Osteoblast (primary cell): ENCODE measurements at regions not wholly inside any gene's neighbourhood (a gene's known extent, or its start where the extent isn't known, plus 50 kb on each side); places are given as distances from the start of the nearest gene placed in this dataset.

Experiments
- DNase-seq: peaks from one replicate; pipeline ENCODE4 v3.0.0; 2011; ENCODE audit warnings: low spot score, mixed read lengths; ENCODE audit not compliant: insufficient read length; ENCODE audit errors: missing footprints
- H2AFZ ChIP-seq: 2 replicates; pipeline ENCODE4 v1.6.0; 2011; ENCODE audit warnings: mild to moderate bottlenecking, low read length
- H3K27ac ChIP-seq: 2 replicates; pipeline ENCODE4 v1.5.1; 2011; ENCODE audit warnings: mild to moderate bottlenecking, low read depth, low read length, moderate library complexity
- H3K27me3 ChIP-seq: 2 replicates; pipeline ENCODE4 v1.6.0; 2012; ENCODE audit warnings: mild to moderate bottlenecking, control low read depth, inconsistent platforms, low read length, moderate library complexity; ENCODE audit not compliant: insufficient read depth
- H3K36me3 ChIP-seq: 2 replicates; pipeline ENCODE4 v1.5.1; 2011; ENCODE audit warnings: mild to moderate bottlenecking, low read length, control low read depth, moderate library complexity; ENCODE audit not compliant: insufficient read depth
- H3K4me1 ChIP-seq: 2 replicates; pipeline ENCODE4 v1.5.1; 2011; ENCODE audit warnings: mild to moderate bottlenecking, low read length, control low read depth, moderate library complexity; ENCODE audit not compliant: insufficient read depth
- H3K4me2 ChIP-seq: 2 replicates; pipeline ENCODE4 v1.6.0; 2011; ENCODE audit warnings: mild to moderate bottlenecking, low read length; ENCODE audit not compliant: insufficient read depth
- H3K4me3 ChIP-seq: fragments of 200-600 bp; sonication (generic); 3 replicates; pipeline ENCODE4 v1.5.1; 2012; ENCODE audit warnings: mild to moderate bottlenecking, low read length, inconsistent platforms; ENCODE audit not compliant: insufficient read depth
- H3K79me2 ChIP-seq: 2 replicates; pipeline ENCODE4 v1.6.0; 2012; ENCODE audit warnings: mild to moderate bottlenecking, low read length, control low read depth, inconsistent platforms; ENCODE audit not compliant: insufficient read depth
- H3K9me3 ChIP-seq: 2 replicates; pipeline ENCODE4 v1.5.1; 2011; ENCODE audit warnings: low read depth, low read length, control low read depth
- H4K20me1 ChIP-seq: 2 replicates; pipeline ENCODE4 v1.6.0; 2012; ENCODE audit warnings: mild to moderate bottlenecking, low read length, control low read depth; ENCODE audit not compliant: insufficient read depth
- TF ChIP-seq, protein P1 (sequence below): IDR thresholded peaks from 2 replicates; pipeline ENCODE4 v1.5.1; 2011; ENCODE audit warnings: mild to moderate bottlenecking, low read depth, low read length, moderate library complexity; ENCODE audit errors: extremely low read depth

DNA sequence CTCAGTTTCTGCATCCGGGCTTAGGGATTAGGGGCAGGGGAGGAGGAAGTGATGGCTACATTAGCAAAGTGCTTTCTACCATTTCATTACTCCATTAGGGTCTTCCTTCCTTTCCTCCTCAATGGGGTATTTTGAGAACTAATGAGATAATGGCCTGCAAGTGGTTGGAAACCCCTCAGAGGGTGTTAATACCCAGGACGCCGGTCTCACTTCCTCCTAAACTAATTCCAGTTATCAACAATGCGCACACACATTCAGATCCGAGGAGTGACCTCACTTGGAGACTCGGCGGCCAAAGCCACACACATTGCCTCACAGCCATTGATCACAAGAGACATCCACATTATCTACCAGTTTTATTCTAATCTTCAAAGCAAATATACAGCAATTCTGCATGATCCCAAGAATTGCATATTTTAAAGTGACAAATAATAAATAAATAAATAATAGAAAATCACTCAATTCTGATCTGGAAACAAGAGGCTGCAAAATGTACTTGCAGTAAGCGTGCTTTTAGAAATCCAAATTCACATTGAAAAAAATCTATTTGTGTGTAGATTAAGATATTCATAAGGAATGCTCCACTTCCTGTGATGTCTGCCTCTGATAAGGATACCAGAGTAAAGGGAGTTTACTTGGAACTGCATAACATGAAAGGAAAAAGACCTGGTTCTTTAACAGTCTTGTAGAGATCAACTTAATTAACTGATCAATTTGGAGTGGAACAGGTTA, 329.1 kb downstream of the FBXW7 start:
- no peaks in the 10 kb centered on the region for H3K36me3 ChIP-seq
- H3K4me2 ChIP-seq, result no peak overlapping the region
- H3K9me3 ChIP-seq, result no peaks in the 10 kb centered on the region
- TF ChIP-seq, protein P1, sequence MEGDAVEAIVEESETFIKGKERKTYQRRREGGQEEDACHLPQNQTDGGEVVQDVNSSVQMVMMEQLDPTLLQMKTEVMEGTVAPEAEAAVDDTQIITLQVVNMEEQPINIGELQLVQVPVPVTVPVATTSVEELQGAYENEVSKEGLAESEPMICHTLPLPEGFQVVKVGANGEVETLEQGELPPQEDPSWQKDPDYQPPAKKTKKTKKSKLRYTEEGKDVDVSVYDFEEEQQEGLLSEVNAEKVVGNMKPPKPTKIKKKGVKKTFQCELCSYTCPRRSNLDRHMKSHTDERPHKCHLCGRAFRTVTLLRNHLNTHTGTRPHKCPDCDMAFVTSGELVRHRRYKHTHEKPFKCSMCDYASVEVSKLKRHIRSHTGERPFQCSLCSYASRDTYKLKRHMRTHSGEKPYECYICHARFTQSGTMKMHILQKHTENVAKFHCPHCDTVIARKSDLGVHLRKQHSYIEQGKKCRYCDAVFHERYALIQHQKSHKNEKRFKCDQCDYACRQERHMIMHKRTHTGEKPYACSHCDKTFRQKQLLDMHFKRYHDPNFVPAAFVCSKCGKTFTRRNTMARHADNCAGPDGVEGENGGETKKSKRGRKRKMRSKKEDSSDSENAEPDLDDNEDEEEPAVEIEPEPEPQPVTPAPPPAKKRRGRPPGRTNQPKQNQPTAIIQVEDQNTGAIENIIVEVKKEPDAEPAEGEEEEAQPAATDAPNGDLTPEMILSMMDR, result no peak
- no peak overlapping the region for H2AFZ ChIP-seq
- no peaks in the 10 kb centered on the region for H4K20me1 ChIP-seq
- no peaks in the 10 kb centered on the region for H3K79me2 ChIP-seq
- no peak overlapping the region for H3K4me3 ChIP-seq
- H3K4me1 ChIP-seq, result no peaks in the 10 kb centered on the region
- no peak overlapping the region for H3K27ac ChIP-seq
- DNase-seq, result no peak
- H3K27me3 ChIP-seq, result peaks cover 12% of the 10 kb centered on the region

- Histone ChIP-seq H3K36me3 (no peaks in the 10 kb centered on the region), H4K20me1 (no peaks in the 10 kb centered on the region), H3K27ac (no peak overlapping the region), H3K4me2 (peak overlapping the region; percentile 34), H3K4me1 (no peaks in the 10 kb centered on the region), H3K4me3 (no peak overlapping the region), H3K27me3 (peaks cover 12% of the 10 kb centered on the region), H3K9me3 (no peaks in the 10 kb centered on the region), H2AFZ (no peak overlapping the region), H3K79me2 (no peaks in the 10 kb centered on the region)
- TF ChIP-seq, protein P1, result no peak
- DNase-seq, result no peak
These were observed 329.7 kb downstream of the FBXW7 start for GRCh38 chr4:152206185-152206584.

GRCh38 chr4:152202415-152202814, 333.5 kb downstream of the FBXW7 start:
- DNase-seq, result no peak
- Histone ChIP-seq H2AFZ (no peak overlapping the region), H3K9me3 (no peaks in the 10 kb centered on the region), H3K27me3 (peaks cover 12% of the 10 kb centered on the region), H3K4me1 (no peaks in the 10 kb centered on the region), H3K4me2 (no peak overlapping the region), H3K27ac (no peak overlapping the region), H4K20me1 (no peaks in the 10 kb centered on the region), H3K36me3 (no peaks in the 10 kb centered on the region), H3K79me2 (no peaks in the 10 kb centered on the region), H3K4me3 (no peak overlapping the region)
- TF ChIP-seq, protein P1, result no peak

DNA sequence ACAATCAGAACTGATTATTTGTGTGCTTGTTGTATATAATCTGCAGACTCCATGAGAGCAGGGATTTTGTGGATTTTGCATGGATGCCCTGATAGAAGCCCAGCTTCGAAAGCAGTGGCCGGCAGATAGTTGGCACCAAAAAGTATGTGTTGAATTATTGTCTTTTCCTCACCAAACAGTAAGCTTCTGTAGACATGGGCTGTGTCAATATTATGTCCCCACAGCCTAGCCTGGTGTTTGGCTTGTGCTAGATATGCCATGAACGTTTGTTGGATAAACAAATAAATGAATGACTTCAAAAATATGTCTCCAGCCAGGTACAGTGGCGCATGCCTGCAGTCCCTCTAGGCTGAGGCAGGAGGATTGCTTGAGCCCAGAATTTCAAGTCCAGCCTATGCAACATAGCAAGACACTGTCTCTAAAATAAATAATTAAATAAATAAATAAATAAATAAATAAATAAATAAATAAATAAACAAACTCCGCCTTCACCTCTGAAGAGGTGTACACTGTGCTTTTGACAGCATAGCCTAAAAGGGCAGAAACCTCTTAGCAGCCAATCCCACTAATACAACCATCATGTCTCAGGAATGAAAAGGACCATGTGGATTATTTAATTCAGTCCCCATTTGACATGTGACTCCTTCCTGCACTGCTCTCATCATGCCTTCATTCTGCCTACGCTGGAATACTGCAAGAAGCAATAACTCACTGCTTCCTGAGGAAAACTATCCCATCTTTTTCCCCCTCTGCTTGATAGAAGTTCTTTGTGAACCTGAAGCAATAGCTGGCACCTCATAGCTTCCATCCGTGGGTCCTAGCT, 335.2 kb downstream of the FBXW7 start:
- H2AFZ ChIP-seq, result no peak overlapping the region
- no peaks in the 10 kb centered on the region for H3K79me2 ChIP-seq
- no peaks in the 10 kb centered on the region for H3K4me1 ChIP-seq
- no peak overlapping the region for H3K4me3 ChIP-seq
- no peaks in the 10 kb centered on the region for H3K36me3 ChIP-seq
- H3K27ac ChIP-seq, result no peak overlapping the region
- DNase-seq, result no peak
- no peaks in the 10 kb centered on the region for H4K20me1 ChIP-seq
- H3K9me3 ChIP-seq, result no peaks in the 10 kb centered on the region
- TF ChIP-seq, protein P1, result no peak
- H3K4me2 ChIP-seq, result no peak overlapping the region
- H3K27me3 ChIP-seq, result peaks cover 8% of the 10 kb centered on the region
